AG10803 (cell line): ENCODE measurements at regions not wholly inside any gene's neighbourhood (a gene's known extent, or its start where the extent isn't known, plus 50 kb on each side); places are given as distances from the start of the nearest gene placed in this dataset.

Source experiments
- DNase-seq: peaks from one replicate; pipeline ENCODE4 v3.0.0; 2010; ENCODE audit warnings: low read depth
- H3K4me3 ChIP-seq: 2 replicates; pipeline ENCODE4 v1.5.1; 2011; ENCODE audit warnings: mild to moderate bottlenecking, low read length, control low read depth
- TF ChIP-seq, protein P1 (sequence below): conservative IDR thresholded peaks from 2 replicates; pipeline ENCODE4 v1.5.1; 2011; ENCODE audit warnings: mild to moderate bottlenecking, low read length, control low read depth, inconsistent platforms

DNA sequence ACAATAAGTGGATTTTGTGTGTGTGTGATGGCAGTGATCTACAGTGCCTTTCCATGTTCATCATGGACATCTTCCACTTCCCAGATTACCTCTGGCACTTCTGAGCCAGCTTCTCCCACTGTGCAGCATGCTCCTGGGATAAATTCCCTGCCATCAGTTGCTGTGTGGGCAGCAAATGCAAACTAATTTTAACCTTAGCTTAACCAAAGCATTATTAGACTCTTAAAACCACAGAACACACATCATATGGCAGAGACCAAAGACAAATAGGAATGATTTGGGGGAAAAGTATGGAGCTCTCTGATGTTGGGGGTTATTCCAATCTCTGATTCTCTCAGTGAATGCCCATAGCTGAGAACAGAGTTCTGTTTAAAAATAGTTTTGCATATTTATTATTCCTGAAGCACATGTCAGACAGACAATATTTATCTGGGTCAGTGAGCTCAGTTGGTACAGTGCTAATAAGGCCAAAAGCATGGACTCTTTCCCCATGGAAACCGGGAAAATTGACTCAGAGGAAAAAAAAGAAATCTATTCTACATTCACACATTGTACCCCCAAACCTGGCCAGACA is 567.4 kb downstream of the IQCM start:
- H3K4me3 ChIP-seq: no peak overlapping the region
- TF ChIP-seq, protein P1, sequence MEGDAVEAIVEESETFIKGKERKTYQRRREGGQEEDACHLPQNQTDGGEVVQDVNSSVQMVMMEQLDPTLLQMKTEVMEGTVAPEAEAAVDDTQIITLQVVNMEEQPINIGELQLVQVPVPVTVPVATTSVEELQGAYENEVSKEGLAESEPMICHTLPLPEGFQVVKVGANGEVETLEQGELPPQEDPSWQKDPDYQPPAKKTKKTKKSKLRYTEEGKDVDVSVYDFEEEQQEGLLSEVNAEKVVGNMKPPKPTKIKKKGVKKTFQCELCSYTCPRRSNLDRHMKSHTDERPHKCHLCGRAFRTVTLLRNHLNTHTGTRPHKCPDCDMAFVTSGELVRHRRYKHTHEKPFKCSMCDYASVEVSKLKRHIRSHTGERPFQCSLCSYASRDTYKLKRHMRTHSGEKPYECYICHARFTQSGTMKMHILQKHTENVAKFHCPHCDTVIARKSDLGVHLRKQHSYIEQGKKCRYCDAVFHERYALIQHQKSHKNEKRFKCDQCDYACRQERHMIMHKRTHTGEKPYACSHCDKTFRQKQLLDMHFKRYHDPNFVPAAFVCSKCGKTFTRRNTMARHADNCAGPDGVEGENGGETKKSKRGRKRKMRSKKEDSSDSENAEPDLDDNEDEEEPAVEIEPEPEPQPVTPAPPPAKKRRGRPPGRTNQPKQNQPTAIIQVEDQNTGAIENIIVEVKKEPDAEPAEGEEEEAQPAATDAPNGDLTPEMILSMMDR: no peak
- DNase-seq: no peak

DNA sequence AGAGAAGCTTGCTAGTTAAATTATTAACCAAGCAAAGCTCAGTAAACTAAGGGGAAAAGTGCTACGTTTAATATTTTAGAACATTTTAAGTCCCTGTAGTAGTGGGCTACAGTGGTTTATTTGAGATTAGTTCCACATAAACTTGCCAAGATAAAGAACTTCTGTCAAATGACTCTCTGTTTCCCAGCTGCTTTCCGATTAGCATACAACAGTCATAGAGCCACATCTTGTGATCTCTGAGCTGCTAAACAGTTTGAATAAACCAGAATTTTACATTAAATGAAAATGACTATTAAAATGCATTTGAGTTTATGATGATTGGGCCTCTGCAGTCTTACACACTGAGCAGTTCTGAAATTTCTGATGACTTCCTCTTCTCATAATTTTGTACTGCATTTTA is 568.5 kb downstream of the IQCM start:
- H3K4me3 ChIP-seq: no peak overlapping the region
- no peak for DNase-seq
- TF ChIP-seq, protein P1: no peak

DNA sequence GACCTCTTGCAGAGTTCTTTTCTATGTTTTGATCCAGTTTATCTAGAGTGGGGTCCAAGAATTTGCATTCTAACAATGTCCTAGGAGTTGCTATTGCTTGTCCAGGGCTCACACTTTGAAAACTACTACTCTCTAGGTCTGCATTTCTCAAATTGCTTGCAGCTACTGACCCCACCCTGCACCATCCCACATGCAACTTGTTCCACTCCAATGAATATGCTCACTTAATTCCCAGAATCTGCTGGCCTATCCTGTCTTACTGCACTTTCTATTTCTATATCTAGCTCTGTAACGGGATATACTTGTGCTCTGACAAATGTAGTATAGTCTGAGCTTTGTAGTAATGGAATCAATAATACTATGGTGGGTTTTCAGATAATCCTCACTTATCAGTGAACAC is 570.3 kb downstream of the IQCM start:
- TF ChIP-seq, protein P1: no peak
- no peak for DNase-seq
- no peak overlapping the region for H3K4me3 ChIP-seq

DNA sequence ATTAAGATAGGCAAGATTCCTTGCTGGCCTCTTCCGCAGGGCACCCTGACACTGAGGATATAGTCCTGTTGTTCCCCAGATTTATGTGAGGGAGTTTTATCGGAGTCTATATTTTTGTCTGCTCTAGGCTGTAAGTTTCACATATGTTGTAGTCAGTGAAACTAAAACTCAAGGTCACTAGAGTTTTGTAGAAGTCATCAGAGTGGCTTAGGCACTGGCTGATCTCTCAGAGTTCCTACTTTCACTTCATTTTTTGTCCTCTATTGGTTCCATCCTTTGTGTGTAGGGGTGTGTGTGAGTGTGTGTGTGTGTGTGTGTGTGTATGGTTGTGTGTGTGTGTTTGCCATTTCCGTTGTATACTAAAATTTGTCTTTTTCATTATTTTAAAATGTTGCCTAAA is 577.5 kb downstream of the IQCM start:
- no peak overlapping the region for H3K4me3 ChIP-seq
- TF ChIP-seq, protein P1: no peak
- DNase-seq: no peak

DNA sequence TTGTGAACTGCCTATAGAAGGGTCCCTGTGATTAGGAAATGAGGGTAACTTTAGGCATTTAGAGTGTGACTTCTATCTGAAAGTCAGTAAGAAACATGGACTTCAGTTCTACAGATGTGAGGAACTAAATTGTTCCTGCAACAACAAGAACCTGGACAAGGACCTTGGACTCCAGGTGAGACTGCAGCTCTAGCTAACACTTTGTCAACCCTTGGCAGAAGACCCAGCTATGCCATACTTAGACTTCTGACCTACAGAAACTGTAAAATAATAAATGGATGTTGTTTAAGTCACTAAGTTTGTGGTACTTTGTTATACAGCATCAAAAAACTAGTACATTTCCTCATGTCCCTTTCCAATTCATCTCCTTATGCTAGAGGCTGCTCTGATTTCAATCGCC is 580.8 kb downstream of the IQCM start:
- DNase-seq: no peak
- no peak overlapping the region for H3K4me3 ChIP-seq
- TF ChIP-seq, protein P1: no peak

DNA sequence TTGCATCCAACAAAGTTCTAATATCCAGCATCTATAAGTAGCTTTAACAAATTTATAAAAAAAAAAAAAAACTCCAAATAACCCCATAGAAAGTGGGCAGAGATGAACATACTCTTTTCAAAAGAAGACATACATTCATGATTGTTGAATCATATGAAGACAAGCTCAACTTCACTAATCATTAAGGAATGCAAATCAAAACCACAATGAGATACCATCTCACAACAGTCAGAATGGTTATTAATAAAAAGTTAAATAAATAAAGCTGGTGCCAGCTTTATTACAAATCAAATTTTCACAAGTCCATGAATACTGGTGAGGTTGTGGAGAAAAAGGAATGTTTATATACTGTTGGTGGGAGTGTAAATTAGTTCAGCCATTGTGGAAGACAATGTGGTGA is 592.0 kb downstream of the IQCM start:
- peak; percentile 49 for DNase-seq
- H3K4me3 ChIP-seq: no peak overlapping the region
- TF ChIP-seq, protein P1: no peak

DNA sequence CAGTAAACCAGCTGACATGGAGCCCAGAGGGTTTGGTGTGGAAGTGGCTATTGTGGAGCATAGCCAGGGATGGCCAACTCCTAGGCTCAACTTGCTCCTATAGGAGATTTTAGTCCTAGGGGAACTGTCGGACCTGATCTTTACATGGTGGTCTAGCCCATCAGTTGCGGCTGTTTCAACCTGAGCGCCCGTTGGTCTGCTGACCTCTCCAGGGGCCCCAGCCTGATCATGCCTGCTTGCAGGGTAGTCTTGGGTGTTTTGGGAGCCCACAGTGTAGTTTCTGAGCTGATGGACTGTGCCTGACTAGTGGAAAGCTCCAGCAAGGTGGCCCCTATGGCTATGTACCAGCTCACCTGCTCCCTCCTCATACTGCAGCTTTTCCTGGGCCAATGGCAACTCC is 597.0 kb downstream of the IQCM start:
- TF ChIP-seq, protein P1: no peak
- DNase-seq: no peak
- no peak overlapping the region for H3K4me3 ChIP-seq
